ENCODE measurements at regions not wholly inside any gene's neighbourhood (a gene's known extent, or its start where the extent isn't known, plus 50 kb on each side); places are given as distances from the start of the nearest gene placed in this dataset.

GRCh38 chr11:104404231-104405175, 240.6 kb upstream of the PDGFD start:
- no peak for DNase-seq

DNA sequence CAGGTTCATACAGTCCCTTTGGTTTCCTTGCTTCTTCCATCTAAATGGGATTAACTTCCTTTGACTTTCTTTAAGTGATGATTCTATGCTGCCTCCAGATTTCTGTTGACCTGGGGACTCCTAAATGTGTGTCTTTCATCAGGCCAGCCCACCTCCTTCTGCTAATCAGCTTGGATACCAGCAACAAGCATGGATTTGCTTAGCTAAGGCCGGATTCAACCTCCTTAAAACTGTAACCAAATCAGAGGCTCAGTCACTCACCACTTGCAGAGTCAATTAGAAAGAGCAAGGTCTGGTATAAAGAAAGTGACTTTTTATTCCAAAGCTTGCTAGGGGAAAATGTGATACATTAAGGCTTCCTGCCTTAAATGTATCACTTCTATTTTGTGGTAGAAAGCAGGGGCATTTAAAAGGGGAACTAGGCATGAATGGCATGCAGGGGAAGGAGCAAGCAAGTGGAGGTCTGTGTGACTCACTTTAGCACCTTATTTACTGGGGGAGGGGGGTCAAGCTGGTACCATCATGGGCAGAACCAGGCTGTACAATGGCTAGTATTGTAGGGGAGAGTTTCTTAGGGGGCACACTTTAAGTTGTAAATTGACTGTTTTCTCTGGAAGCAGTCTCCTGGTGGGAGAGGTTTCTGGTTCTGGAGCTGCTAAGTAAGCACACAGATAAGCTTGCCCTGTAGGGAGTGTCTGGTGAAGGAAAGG, 239.0 kb upstream of the PDGFD start:
- DNase-seq, result no peak

DNA sequence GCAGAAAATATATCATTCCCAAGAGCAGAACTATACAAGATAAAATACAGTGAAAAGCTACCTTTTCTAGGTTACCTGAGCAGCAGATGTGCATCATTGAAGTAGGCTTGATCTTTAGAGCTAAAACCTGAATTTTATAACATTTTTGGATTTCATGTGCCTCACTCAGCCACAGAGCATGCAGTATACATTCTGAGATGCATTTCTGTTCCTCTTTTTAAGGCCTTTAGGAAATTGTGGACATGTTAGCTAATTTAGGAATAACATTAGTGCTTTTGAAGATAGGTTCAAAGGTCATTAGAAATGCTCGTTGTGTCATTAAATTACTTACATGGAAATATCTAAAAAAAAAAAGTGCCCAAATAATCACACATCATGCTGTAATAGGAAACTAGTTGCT, 230.6 kb upstream of the PDGFD start:
- no peak for DNase-seq

DNA sequence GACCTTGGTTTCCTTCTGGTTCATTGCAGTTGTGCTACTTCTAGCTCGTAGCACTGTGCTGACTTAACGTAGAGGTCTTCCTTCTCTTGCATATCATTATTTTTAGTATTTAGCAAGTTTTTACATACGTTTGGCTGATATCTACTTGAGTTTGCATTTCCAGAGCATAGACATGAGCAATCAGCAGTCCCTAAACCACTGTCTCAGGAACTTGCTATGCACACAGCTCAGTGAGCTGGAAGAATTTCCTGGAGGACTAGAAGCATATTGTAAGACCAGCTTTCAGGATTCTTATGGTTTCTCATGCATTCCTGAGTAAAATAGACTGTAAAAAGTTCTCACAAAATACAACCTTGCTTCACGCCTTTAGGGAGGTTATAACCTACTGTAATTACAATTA, 226.7 kb upstream of the PDGFD start:
- no peak for DNase-seq

GRCh38 chr11:104385884-104386283, 221.9 kb upstream of the PDGFD start:
- no peak for DNase-seq

GRCh38 chr11:104380358-104380757, 216.4 kb upstream of the PDGFD start:
- DNase-seq, result no peak

DNA sequence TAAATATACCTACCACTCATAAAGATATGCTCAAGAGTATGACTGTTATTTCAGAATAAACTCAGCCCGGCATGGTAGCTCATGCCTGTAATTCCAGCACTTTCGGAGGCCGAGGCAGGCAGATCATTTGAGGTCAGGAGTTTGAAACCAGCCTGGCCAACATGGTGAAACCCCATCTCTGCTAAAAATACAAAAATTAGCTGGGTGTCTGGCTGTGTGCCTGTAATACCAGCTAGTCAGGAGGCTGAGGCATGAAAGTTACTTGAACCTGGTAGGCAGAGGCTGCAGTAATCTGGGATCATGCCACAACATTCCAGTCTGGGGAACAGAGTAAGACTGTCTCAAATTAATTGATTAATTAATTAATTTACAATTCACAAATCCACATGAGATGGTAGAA, 208.2 kb upstream of the PDGFD start:
- DNase-seq, result no peak

- DNase-seq, result no peak
Measured at GRCh38 chr11:104370478-104370877, 206.5 kb upstream of the PDGFD start.

- DNase-seq, result no peak
Measured at GRCh38 chr11:104369761-104370160, 205.8 kb upstream of the PDGFD start.

GRCh38 chr11:104366321-104366734, 202.4 kb upstream of the PDGFD start:
- no peak for DNase-seq

DNA sequence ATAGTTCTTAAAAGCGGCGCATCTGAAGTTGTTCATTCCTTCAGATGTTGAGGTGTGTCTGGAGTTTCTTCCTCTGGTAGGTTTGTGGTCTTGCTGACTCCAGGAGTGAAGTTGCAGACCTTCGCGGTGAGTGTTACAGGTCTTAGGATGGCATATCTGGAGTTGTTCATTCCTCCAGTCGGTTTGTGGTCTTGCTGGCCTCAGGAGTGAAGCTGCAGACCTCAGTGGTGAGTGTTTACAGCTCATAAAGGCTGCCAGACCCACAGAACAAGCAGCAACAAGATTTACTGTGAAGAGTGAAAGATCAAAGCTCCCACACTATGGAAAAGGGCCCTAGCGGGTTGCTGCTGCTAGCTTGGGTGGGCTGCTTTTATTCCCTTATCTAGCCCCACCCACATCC, 201.7 kb upstream of the PDGFD start:
- DNase-seq, result no peak

DNA sequence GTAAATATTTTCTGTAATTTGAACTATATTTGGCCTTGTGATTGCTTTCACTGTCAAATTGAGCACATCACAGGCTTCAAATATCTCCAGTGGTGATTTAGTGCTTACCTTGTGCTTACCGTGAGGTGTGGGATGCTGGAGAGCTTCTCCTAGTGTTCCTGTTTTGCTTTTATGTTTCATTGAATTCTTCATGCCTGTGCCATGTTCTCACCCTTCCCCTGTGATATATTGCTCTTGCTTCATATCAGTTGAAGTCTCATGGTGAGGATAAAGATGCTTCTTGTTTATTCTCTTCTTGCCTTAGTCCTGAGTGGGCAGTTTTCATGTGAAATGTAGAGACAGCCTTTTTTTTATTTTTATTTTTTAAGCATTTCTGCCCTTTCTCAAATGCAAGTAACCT, 198.0 kb upstream of the PDGFD start:
- DNase-seq, result no peak

DNA sequence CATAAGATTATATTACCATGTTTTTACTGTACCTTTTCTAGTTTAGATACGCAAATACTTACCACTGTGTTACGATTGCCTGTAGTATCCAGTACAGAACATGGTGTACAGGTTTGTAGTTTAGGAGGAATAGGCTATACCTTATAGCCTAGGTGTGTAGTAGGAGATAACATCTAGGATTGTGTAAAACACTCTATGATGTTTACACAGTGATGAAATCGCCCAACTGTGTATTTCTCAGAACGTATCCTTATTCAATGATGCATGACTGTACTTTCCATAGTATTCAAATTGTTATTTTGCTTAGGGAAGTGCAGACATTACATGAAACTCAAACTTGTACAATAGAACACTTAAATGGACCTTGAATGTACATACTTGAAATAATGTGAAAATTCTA, 188.1 kb upstream of the PDGFD start:
- DNase-seq, result no peak

DNA sequence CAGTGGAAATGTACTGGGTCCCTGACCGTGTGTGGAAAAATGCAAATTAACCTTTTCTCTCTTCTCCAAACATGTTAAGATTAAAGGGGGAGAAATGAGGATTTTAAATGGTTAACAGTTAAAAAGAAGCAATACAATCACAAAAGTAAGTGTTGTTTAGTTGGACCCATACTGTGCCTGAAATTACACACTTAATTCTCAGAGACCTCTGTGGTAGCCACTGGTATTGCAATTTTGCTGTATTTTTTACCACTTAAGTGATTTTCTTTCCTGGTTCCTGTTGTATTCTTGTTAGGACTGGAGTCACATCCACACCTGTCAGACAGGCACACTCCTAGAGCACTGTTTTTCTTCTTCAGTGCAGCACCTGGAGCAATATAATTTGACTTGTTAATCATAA, 179.6 kb upstream of the PDGFD start:
- no peak for DNase-seq

DNA sequence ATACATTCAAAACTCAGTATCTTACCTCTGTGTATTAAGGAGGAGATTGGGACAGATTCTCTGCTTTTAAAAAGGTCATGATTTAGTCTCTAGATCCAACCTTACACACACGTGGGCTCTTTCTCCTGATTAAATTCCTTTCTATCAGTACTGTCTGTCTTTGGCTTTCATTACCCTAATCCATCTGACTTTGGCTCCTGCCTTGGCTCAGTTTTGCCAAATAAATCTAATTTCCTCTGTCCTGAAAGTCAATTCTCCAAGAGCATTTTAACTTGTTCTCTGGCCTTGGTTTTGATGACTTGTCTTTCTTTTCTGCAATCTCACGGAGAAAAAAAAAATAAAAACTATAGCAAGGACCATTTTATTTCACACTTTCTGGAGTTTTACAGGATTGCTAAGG, 176.6 kb upstream of the PDGFD start:
- no peak for DNase-seq

DNA sequence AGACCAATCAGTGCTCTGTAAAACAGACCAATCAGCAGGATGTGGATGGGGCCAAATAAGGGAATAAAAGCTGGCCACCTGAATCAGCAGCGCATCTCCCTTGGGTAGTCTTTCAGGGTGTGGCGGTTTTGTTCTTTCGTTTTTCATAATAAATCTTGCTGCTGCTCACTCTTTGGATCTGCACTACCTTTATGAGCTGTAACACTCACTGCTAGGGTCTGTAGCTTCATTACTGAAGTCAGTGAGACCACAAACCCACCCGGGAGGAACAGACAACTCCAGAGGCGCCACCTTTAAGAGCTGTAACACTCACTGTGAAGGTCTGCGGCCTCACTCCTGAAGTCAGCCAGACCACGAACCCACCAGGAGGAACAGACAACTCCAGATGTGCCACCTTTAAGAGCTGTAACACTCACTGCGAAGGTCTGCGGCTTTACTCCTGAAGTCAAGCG, 175.5 kb upstream of the PDGFD start:
- no peak for DNase-seq

DNA sequence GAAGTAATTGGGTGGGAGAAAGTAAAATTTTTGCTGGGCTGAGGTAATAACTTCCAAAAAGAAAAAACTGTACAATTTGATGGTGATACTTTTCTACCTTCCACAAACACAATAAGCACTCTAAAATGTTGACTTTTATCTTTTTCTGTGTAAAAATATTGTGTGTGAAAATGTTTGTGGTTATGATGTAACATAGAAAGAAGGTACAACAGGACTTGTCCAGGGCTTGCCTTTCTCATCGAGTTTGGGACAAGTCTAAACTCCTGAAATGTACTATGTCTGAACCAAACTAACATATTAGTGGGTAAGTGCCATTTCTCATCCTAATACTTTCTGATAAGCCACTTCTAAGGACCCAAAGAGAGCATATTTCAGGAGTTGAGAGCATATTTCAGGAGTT, 174.2 kb upstream of the PDGFD start:
- DNase-seq, result no peak

DNA sequence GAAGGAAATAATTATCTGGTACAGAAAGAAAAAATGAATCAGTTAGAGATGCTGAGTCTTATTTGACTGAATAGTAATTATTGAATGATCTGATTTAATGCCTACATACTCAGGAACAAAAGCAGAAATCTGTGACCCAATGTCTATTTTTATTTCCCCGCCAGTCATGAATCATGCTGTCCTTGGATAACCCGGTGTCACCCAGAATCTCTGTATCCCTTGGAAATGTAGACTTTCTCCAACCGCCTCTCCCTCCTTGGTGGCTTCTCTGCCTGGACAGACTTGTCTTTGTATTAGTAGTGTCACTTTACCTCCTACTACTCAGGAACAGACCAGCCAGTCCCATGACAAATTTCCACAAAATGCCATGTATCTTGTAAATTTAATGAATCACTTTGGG, 173.3 kb upstream of the PDGFD start:
- DNase-seq, result no peak

- no peak for DNase-seq
Measured at GRCh38 chr11:104333977-104334376, 170.0 kb upstream of the PDGFD start.

- no peak for DNase-seq
Measured at GRCh38 chr11:104332110-104332509, 168.2 kb upstream of the PDGFD start.

DNA sequence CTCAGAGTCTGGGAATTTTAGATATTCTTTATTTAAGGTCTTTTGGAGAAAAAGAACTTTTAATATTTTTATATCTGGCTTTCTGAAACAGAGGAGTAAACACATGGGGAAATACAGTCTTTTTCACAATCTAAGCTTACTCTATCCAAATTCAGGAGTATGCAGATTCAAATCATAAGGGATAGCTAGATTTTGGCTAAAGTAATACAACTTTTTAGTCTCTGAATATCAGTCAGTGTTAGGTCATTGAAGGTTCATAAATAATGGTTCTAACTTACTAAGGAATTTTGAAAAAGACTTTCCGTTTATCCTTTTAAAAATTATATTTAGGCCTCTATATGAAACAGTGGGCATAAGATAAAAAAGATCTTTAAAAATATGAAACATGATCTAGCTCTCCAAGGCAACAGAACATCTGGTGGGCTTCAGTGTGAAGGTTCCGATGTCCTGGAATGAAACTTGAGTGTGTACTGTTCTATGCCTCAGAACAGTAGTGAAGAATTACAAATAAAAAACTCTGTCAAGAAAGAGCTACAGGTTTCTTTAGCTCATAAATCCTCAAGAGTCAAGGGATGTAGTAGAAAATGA, 165.2 kb upstream of the PDGFD start:
- DNase-seq, result no peak

DNA sequence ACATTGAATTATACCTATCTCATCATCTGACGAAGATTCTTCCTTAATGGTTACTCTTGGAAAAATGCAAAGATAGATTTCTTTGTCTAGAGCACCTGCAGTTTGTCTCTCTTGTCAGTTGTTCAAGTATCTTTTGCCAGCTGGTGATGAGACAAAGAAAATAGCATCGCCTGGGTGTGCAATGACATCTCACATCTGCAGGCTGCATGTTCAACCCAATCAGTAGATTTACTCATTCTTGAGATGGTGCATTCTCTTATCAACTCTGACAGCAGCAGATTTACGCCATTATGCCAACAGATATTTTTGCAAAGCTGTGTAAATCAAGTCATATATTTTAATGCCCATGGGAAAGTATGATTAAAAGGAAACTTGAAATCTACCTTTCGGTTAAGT, 164.6 kb upstream of the PDGFD start:
- no peak for DNase-seq

DNA sequence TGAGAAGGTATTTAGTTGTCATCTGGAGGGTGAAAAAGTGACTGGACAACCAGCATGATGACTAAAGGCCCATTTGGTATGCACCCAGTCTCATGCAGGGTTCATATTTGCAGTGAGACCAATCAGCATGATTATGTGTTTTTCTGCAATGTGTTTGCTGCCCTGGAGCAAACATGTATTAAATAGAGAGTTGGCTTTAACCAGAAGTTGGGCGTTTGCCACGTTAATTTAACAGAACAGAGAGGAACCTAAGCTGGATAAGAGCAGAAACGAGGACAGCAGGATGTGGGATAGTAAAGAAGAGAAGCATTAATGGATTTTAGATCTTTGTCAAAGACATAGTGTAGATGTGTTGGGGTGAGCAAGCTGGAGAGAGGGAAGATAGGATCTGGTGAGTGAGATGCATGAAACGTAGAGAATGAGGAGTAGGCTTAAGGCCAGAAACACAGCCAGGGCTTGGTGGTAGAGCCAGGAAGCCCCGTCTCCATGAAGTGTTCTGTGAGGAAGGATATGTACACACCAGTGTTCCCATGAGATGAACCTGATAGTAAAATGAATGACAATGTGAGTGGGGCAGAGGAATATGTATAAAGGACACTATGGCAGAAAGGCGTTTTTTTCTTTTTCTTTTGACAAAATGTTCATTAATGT, 164.0 kb upstream of the PDGFD start:
- no peak for DNase-seq

All from stimulated activated CD4-positive, alpha-beta T cell treated with anti-CD3 and anti-CD28 coated beads, Interleukin-4, amount 100 ng/mL, for 1 hour (primary cell).